Heart left ventricle (tissue), 16 donors: ENCODE measurements at regions not wholly inside any gene's neighbourhood (a gene's known extent, or its start where the extent isn't known, plus 50 kb on each side); places are given as distances from the start of the nearest gene placed in this dataset.

ENCODE experiments used
- ATAC-seq, 4 donors: fragments of 200-7000 bp; cut with Tn5 transposase; one replicate each; pipeline ENCODE4 v1.9.1; 2020 to 2022; ENCODE audit warnings: moderate library complexity in 4 of 4, mild to moderate bottlenecking in 3 of 4, moderate number of reproducible peaks in 1 of 4
- DNase-seq, 5 donors: peaks; one replicate each; pipeline ENCODE4 v3.0.0-alpha.2; 2020
- H3K27ac ChIP-seq, 12 donors: fragments of 200-600 bp; sonication (generic) in 4 of 12; one replicate each; pipeline versions ENCODE4 v1.5.0 to v1.8.0; 2016 to 2022; ENCODE audit warnings: mild to moderate bottlenecking in 2 of 12
- H3K27me3 ChIP-seq, 9 donors: fragments of 200-600 bp; sonication (generic) in 2 of 9; one replicate each; pipeline versions ENCODE4 v1.5.1 to v1.8.0; 2016 to 2022; ENCODE audit warnings: mild to moderate bottlenecking in 3 of 9
- H3K36me3 ChIP-seq, 9 donors: fragments of 200-600 bp; sonication (generic) in 2 of 9; one replicate each; pipeline versions ENCODE4 v1.5.0 to v1.8.0; 2018 to 2022; ENCODE audit warnings: mild to moderate bottlenecking in 2 of 9
- H3K4me1 ChIP-seq, 12 donors: fragments of 200-600 bp; sonication (generic) in 4 of 12; one replicate each; pipeline versions ENCODE4 v1.5.0 to v1.8.0; 2016 to 2022; ENCODE audit warnings: mild to moderate bottlenecking in 3 of 12
- H3K4me3 ChIP-seq, 12 donors: fragments of 200-600 bp; sonication (generic) in 4 of 12; one replicate each; pipeline versions ENCODE4 v1.5.0 to v1.8.0; 2017 to 2022; ENCODE audit warnings: mild to moderate bottlenecking in 9 of 12, moderate library complexity in 4 of 12
- H3K9me3 ChIP-seq, 12 donors: fragments of 200-600 bp; sonication (generic) in 4 of 12; one replicate each; pipeline versions ENCODE4 v1.5.0 to v1.8.0; 2016 to 2022; ENCODE audit warnings: mild to moderate bottlenecking in 1 of 12
- POLR2A ChIP-seq, 2 donors: fragments of 450-650 bp; IDR thresholded peaks; one replicate each; pipeline ENCODE4 v1.6.1; 2017; ENCODE audit warnings: antibody characterized with exemption in 2 of 2, mild to moderate bottlenecking in 2 of 2, moderate library complexity in 2 of 2
- WGBS, 4 donors: extraction: QIAGEN DNeasy Blood & Tissue Kit in 2 of 4; methylation state at CpG; one replicate each; pipeline versions ENCODE4 v1.1.5 to v1.1.7; 2013 to 2018; 5-methylcytosine and 5-hydroxymethylcytosine counted together
- intact Hi-C, 10 donors: fragments of 100-400 bp; cut with DNase I; formaldehyde crosslinking; loops; one replicate each; pipeline versions ENCODE4 v1.11.1 to v1.14.2; 2022
- TF ChIP-seq, protein P1 (sequence below), 12 donors: fragments of 200-600 bp; sonication (generic) in 4 of 12; IDR thresholded peaks; one replicate each; pipeline versions ENCODE4 v1.5.0 to v1.8.0; 2018 to 2022; ENCODE audit warnings: antibody characterized with exemption in 12 of 12, mild to moderate bottlenecking in 5 of 12
- donor health status: ischemic (EF 13 %, LVEDD 7.1; RV severe dilation, severe dysfunction).
- donor health status: healthy with polysubstance abuse.
- donor health status: DM: no; HTN: yes; CAD: no.
- donor health status: DM: no; HTN: no; CAD: no.
- donor health status: ischemic (EF 25% LVEDD 6.9; RV normal size, moderate dysfunction).
- donor health status: ischemic (EF 25% LVEDD 5.7; RV mildly dilated, moderate dysfunction).
- donor health status: healthy.
- donor health status: DM: yes; HTN: yes; CAD: no.
- donor health status: ischemic (EF 35%, LVEDD 5.7; RV mildly dilated, moderate dysfunction).
- donor health status: nonischemic (EF 11% LVEDD 7.7; RV severe dilation, severe dysfunction).
- donor health status: DM: yes; HTN: yes; CAD: no.
- donor health status: PGD.
- donor health status: ischemic (EF 29% LVEDD 5.4; RV normal size, mild dysfunction).
- donor health status: nonischemic (EF 23%, LVEDD 6.1; RV moderate dilation, normal function).

DNA sequence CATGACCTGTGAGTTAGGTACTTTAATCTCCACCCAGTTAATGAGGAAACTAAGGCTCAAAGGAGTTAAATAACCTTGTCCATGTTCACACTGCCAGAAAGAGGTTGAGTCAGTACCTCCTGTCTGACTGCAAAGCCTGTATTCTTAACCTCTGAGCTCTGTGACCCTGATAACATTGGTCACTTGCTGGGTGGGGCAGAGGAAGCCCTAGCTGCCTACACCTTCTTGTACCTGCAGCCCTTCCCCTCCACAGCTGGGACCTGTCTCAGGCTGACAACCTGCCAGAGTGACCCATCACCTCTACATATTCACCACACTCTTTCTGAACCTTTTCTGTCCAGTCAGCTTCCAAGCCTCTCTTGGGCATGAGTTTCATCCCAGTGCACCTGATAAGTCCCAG, 106.1 kb upstream of the HES1 start:
- Histone ChIP-seq H3K27ac (no peak overlapping the region), H3K4me1 (no peaks in the 10 kb centered on the region), H3K4me3 (no peak overlapping the region), H3K27me3 (peaks cover 0 to 40% (median 4%) of the 10 kb centered on the region in 9 donors), H3K36me3 (no peaks in the 10 kb centered on the region), H3K9me3 (no peaks in the 10 kb centered on the region)
- no peak for DNase-seq
- TF ChIP-seq, protein P1, sequence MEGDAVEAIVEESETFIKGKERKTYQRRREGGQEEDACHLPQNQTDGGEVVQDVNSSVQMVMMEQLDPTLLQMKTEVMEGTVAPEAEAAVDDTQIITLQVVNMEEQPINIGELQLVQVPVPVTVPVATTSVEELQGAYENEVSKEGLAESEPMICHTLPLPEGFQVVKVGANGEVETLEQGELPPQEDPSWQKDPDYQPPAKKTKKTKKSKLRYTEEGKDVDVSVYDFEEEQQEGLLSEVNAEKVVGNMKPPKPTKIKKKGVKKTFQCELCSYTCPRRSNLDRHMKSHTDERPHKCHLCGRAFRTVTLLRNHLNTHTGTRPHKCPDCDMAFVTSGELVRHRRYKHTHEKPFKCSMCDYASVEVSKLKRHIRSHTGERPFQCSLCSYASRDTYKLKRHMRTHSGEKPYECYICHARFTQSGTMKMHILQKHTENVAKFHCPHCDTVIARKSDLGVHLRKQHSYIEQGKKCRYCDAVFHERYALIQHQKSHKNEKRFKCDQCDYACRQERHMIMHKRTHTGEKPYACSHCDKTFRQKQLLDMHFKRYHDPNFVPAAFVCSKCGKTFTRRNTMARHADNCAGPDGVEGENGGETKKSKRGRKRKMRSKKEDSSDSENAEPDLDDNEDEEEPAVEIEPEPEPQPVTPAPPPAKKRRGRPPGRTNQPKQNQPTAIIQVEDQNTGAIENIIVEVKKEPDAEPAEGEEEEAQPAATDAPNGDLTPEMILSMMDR (IDR thresholded peaks at IDR 0.05): no peak
- TF ChIP-seq POLR2A (IDR thresholded peaks at IDR 0.05): no peak
- intact Hi-C loops: no loop called here
- no peak for ATAC-seq

DNA sequence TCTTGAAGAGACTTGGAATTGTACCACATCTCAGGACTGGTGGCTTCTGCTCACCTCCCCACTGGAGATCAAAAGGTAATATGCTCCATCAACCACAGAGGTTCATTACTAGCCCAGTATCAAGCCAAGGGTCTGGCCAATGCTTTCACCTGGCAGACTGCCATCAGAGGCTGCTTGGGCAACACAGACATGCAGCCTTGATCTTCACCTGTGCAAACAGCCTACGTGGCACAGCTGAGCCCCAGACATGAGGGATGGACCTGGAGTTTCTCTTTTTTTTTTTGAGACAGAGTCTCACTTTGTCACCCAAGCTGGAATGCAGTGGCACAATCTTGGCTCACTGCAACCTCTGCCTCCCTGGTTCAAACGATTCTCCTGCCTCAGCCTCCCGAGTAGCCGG, 105.6 kb upstream of the HES1 start:
- Histone ChIP-seq H3K27me3 (peaks cover 0 to 40% (median 4%) of the 10 kb centered on the region in 9 donors), H3K27ac (no peak overlapping the region), H3K9me3 (no peaks in the 10 kb centered on the region), H3K4me3 (no peak overlapping the region), H3K36me3 (no peaks in the 10 kb centered on the region), H3K4me1 (no peaks in the 10 kb centered on the region)
- ATAC-seq (no peak), DNase-seq (no peak)
- no peak for TF ChIP-seq POLR2A (IDR thresholded peaks at IDR 0.05)
- TF ChIP-seq, protein P1 (IDR thresholded peaks at IDR 0.05): no peak
- WGBS, 4 donors: 85 to 98% (median 93%) methylated on average over 4 of the region's 4 CpGs
- intact Hi-C loops: no loop called here

DNA sequence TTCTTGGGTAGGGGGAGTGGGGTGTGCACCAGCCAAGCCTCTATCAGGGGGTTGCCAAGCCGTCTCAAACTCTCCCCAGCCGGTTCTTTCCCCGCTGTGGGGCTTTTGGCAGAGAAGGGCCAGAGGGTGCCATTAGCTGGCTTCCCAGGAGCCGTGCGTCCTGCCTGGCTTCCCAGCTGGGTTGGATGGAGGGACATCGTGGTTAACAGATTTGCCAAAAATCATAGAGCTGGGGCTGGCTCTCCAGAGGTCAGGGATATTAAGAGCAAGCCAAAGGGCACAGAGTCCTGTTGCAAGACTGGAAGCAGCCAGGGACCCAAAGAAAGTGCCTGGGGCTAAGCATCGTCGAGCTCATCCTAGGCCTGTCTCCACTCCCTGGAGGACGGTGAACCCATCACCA, 104.6 kb upstream of the HES1 start:
- intact Hi-C loops: no loop called here
- DNase-seq (no peak), ATAC-seq (no peak)
- TF ChIP-seq, protein P1 (IDR thresholded peaks at IDR 0.05): no peak
- TF ChIP-seq POLR2A (IDR thresholded peaks at IDR 0.05): no peak
- Histone ChIP-seq H3K36me3 (no peaks in the 10 kb centered on the region), H3K9me3 (no peaks in the 10 kb centered on the region), H3K4me1 (no peaks in the 10 kb centered on the region), H3K4me3 (no peak overlapping the region), H3K27me3 (peaks cover 0 to 37% (median 4%) of the 10 kb centered on the region in 9 donors), H3K27ac (no peak overlapping the region)
- 96 to 98% (median 97%) methylated on average over 9 of the region's 9 CpGs for WGBS, 4 donors

DNA sequence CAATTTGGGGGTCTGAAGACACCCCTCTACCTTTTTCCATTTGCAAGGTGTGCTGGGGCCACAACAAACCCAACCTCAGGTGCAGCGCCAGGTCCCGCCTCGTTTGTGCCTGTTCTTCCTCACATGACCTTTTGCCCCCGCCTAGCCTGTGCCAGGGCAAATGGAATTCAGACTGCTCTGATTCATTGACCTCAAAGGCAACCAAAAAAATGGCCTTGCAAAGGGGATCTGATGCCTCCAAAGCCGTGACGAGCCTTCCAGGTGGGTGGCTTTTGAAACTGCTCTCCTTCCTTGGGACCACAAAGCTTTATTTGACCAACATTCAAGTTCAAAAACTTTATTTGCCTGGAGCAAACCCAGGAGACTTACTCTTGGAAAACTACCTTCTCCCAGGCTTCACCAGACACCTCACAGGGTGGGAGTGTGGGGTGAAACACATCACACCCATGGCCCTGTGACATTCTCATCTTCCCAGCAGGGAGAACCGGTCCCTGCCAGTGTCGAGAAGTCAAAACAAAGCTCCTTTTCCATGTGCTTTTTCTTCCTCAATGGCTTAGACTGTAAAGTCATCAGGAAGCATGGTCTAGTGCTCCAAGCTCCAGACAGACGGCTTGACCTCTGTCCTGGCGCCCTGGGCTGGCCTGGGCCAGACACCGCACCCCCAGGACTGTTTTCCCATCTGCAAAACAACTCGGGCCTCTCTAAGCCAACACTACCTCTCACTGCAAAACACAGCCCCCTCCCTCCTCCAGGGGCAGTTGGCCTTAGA, 103.9 kb upstream of the HES1 start:
- H3K4me1 ChIP-seq: no peaks in the 10 kb centered on the region
- no peak for ATAC-seq
- no peak for TF ChIP-seq POLR2A (IDR thresholded peaks at IDR 0.05)
- TF ChIP-seq, protein P1 (IDR thresholded peaks at IDR 0.05): no peak
- no peaks in the 10 kb centered on the region for H3K36me3 ChIP-seq
- H3K27ac ChIP-seq: no peak overlapping the region
- no peak overlapping the region for H3K4me3 ChIP-seq
- intact Hi-C loops: no loop called here
- no peaks in the 10 kb centered on the region for H3K9me3 ChIP-seq
- peaks cover 0 to 30% (median 4%) of the 10 kb centered on the region in 9 donors for H3K27me3 ChIP-seq
- WGBS, 4 donors: 86 to 92% (median 86%) methylated on average over 12 of the region's 12 CpGs
- no peak for DNase-seq
